Activated CD4-positive, alpha-beta memory T cell treated with anti-CD3 and anti-CD28 coated beads for 36 hours (primary cell): ENCODE measurements at regions not wholly inside any gene's neighbourhood (a gene's known extent, or its start where the extent isn't known, plus 50 kb on each side); places are given as distances from the start of the nearest gene placed in this dataset.
A peak's percentile ranks its signal among the peaks of the same experiment; 100 is the strongest.

ENCODE experiments used
- CTCF ChIA-PET: fragments of 350-600 bp; sonication (Branson Sonifier 250); formaldehyde crosslinking; loops from one replicate; lab custom pipeline; 2021; ENCODE audit warnings: antibody characterized with exemption, inconsistent platforms; lab: Charles Lee
- POLR2A ChIA-PET: fragments of 350-600 bp; sonication (Branson Sonifier 250); formaldehyde crosslinking; loops from one replicate; lab custom pipeline; 2021; ENCODE audit warnings: antibody characterized with exemption; lab: Charles Lee
- DNase-seq: peaks from one replicate; pipeline ENCODE4 v3.0.0-alpha.2; 2020
- H3K27ac Mint-ChIP-seq: one replicate; pipeline ENCODE4 v1.8.0; 2021; ENCODE audit warnings: mixed read lengths
- H3K27me3 Mint-ChIP-seq: one replicate; pipeline ENCODE4 v1.8.0; 2021; ENCODE audit warnings: mixed read lengths
- H3K36me3 Mint-ChIP-seq: one replicate; pipeline ENCODE4 v1.8.0; 2021; ENCODE audit warnings: mixed read lengths
- H3K4me1 Mint-ChIP-seq: one replicate; pipeline ENCODE4 v1.8.0; 2021; ENCODE audit warnings: low read depth, mixed read lengths
- H3K4me3 Mint-ChIP-seq: one replicate; pipeline ENCODE4 v1.8.0; 2021; ENCODE audit warnings: mild to moderate bottlenecking, mixed read lengths
- H3K9me3 Mint-ChIP-seq: one replicate; pipeline ENCODE4 v1.8.0; 2021; ENCODE audit warnings: mixed read lengths
- intact Hi-C: fragments of 100-400 bp; cut with micrococcal nuclease; formaldehyde crosslinking; loops from one replicate; pipeline ENCODE4 v1.15.1; 2023

- intact Hi-C loops, result no loop called here
- CTCF ChIA-PET, result no interaction called here
- no peaks in the 10 kb centered on the region for H3K27me3 Mint-ChIP-seq
- peaks cover 54% of the 10 kb centered on the region for H3K4me1 Mint-ChIP-seq
- no peaks in the 10 kb centered on the region for H3K36me3 Mint-ChIP-seq
- H3K9me3 Mint-ChIP-seq, result no peaks in the 10 kb centered on the region
- no peak overlapping the region for H3K4me3 Mint-ChIP-seq
- DNase-seq, result no peak
- H3K27ac Mint-ChIP-seq, result peak overlapping the region; percentile 9
- POLR2A ChIA-PET, result no interaction called here
Measured at GRCh38 chr2:136062066-136062837, 55.7 kb downstream of the CXCR4 start.

- ChIA-PET CTCF (interaction anchor here (1.8 kb wide), 1 partner anchor 178 kb away, joined by 5 read pairs; no protein-coding TSS in a partner anchor), POLR2A (no interaction called here)
- H3K4me1 Mint-ChIP-seq, result peaks cover 59% of the 10 kb centered on the region
- H3K36me3 Mint-ChIP-seq, result no peaks in the 10 kb centered on the region
- H3K4me3 Mint-ChIP-seq, result no peak overlapping the region
- H3K27me3 Mint-ChIP-seq, result no peaks in the 10 kb centered on the region
- intact Hi-C loops, result no loop called here
- H3K9me3 Mint-ChIP-seq, result no peaks in the 10 kb centered on the region
- DNase-seq, result no peak
- H3K27ac Mint-ChIP-seq, result no peak overlapping the region
Measured at GRCh38 chr2:136060416-136060815, 57.5 kb downstream of the CXCR4 start.

- POLR2A ChIA-PET, result interaction anchor here (5.6 kb wide), 1 partner anchor 75 kb away, joined by 44 read pairs; the partner anchor contains the start of gene DARS1
- Mint-ChIP-seq H3K36me3 (no peaks in the 10 kb centered on the region), H3K9me3 (no peaks in the 10 kb centered on the region), H3K4me3 (no peak overlapping the region), H3K27me3 (no peaks in the 10 kb centered on the region), H3K4me1 (peaks cover 63% of the 10 kb centered on the region), H3K27ac (no peak overlapping the region)
- intact Hi-C loops, result no loop called here
- CTCF ChIA-PET, result interaction anchor here (1.1 to 1.8 kb wide), 3 partner anchors 179 to 325 kb away, joined by 3 to 5 read pairs (median 5); no protein-coding TSS in a partner anchor
- no peak for DNase-seq
Measured at GRCh38 chr2:136059036-136059472, 58.9 kb downstream of the CXCR4 start.

- no peaks in the 10 kb centered on the region for H3K36me3 Mint-ChIP-seq
- no peak overlapping the region for H3K4me3 Mint-ChIP-seq
- peaks cover 65% of the 10 kb centered on the region for H3K4me1 Mint-ChIP-seq
- ChIA-PET CTCF (interaction anchor here (0.9 to 1.5 kb wide), 4 partner anchors 10 to 326 kb away, joined by 3 to 5 read pairs (median 3); no protein-coding TSS in a partner anchor), POLR2A (interaction anchor here (1.3 to 5.6 kb wide), 6 partner anchors 11 to 324 kb away, joined by 3 to 44 read pairs (median 12); partner anchors contain the start of gene DARS1)
- peak overlapping the region; percentile 98 for H3K27ac Mint-ChIP-seq
- no peaks in the 10 kb centered on the region for H3K9me3 Mint-ChIP-seq
- no peak for DNase-seq
- H3K27me3 Mint-ChIP-seq, result no peaks in the 10 kb centered on the region
- intact Hi-C loops, result no loop called here
Measured at GRCh38 chr2:136058262-136058661, 59.7 kb downstream of the CXCR4 start.

GRCh38 chr2:136057802-136058140 lies 60.2 kb downstream of the CXCR4 start:
- ChIA-PET CTCF (interaction anchor here (0.9 to 2.1 kb wide), 4 partner anchors 10 to 325 kb away, joined by 3 to 17 read pairs (median 3); no protein-coding TSS in a partner anchor), POLR2A (interaction anchor here (0.8 to 5.6 kb wide), 11 partner anchors 10 to 324 kb away, joined by 3 to 44 read pairs (median 4); partner anchors contain the start of gene DARS1)
- Mint-ChIP-seq H3K27ac (peak overlapping the region; percentile 98), H3K27me3 (no peaks in the 10 kb centered on the region), H3K4me3 (peak overlapping the region; percentile 13), H3K36me3 (no peaks in the 10 kb centered on the region), H3K4me1 (peaks cover 67% of the 10 kb centered on the region), H3K9me3 (no peaks in the 10 kb centered on the region)
- DNase-seq, result no peak
- intact Hi-C loops, result loop anchor here (1.0 to 2.0 kb wide), 10 partner anchors 8 to 318 kb away; partner anchors contain the start of gene DARS1

- no peaks in the 10 kb centered on the region for H3K27me3 Mint-ChIP-seq
- peak overlapping the region; percentile 30 for H3K4me3 Mint-ChIP-seq
- DNase-seq, result peak; percentile 65
- ChIA-PET POLR2A (interaction anchor here (0.8 to 5.6 kb wide), 16 partner anchors 10 to 325 kb away, joined by 3 to 44 read pairs (median 4); partner anchors contain the start of gene DARS1), CTCF (interaction anchor here (0.7 to 2.1 kb wide), 8 partner anchors 11 to 326 kb away, joined by 3 to 17 read pairs (median 3); no protein-coding TSS in a partner anchor)
- H3K9me3 Mint-ChIP-seq, result no peaks in the 10 kb centered on the region
- peaks cover 70% of the 10 kb centered on the region for H3K4me1 Mint-ChIP-seq
- peak overlapping the region; percentile 98 for H3K27ac Mint-ChIP-seq
- H3K36me3 Mint-ChIP-seq, result no peaks in the 10 kb centered on the region
- intact Hi-C loops, result loop anchor here (1.0 to 2.0 kb wide), 10 partner anchors 8 to 318 kb away; partner anchors contain the start of gene DARS1
Measured at GRCh38 chr2:136057023-136057801, 60.7 kb downstream of the CXCR4 start.

GRCh38 chr2:136055929-136056688 lies 61.8 kb downstream of the CXCR4 start:
- H3K4me3 Mint-ChIP-seq, result peak overlapping the region; percentile 38
- peak overlapping the region; percentile 98 for H3K27ac Mint-ChIP-seq
- DNase-seq, result peak; percentile 60

GRCh38 chr2:136054856-136055255 lies 63.1 kb downstream of the CXCR4 start:
- Mint-ChIP-seq H3K36me3 (no peaks in the 10 kb centered on the region), H3K4me3 (no peak overlapping the region), H3K27ac (peak overlapping the region; percentile 81), H3K27me3 (no peaks in the 10 kb centered on the region), H3K4me1 (peaks cover 86% of the 10 kb centered on the region), H3K9me3 (no peaks in the 10 kb centered on the region)
- no peak for DNase-seq
- intact Hi-C loops, result loop anchor here (5.0 kb wide), 2 partner anchors 307 to 1003 kb away; partner anchors contain the start of gene RAB3GAP1
- ChIA-PET POLR2A (interaction anchor here (0.6 to 5.6 kb wide), 2 partner anchors 70 to 184 kb away, joined by 3 to 44 read pairs; partner anchors contain the start of gene DARS1), CTCF (no interaction called here)

More at GRCh38 chr2:136055929-136056688, 61.8 kb downstream of the CXCR4 start:
- intact Hi-C loops, result loop anchor here (1.0 to 2.0 kb wide), 6 partner anchors 76 to 326 kb away; no protein-coding TSS in a partner anchor
- ChIA-PET POLR2A (interaction anchor here (0.7 to 5.6 kb wide), 15 partner anchors 11 to 328 kb away, joined by 3 to 44 read pairs (median 6); partner anchors contain the start of genes DARS1 and MCM6), CTCF (interaction anchor here (0.5 to 2.1 kb wide), 8 partner anchors 13 to 327 kb away, joined by 3 to 17 read pairs (median 3); no protein-coding TSS in a partner anchor)
- H3K36me3 Mint-ChIP-seq, result no peaks in the 10 kb centered on the region
- H3K4me1 Mint-ChIP-seq, result peaks cover 78% of the 10 kb centered on the region
- no peaks in the 10 kb centered on the region for H3K27me3 Mint-ChIP-seq
- H3K9me3 Mint-ChIP-seq, result no peaks in the 10 kb centered on the region

- peak; percentile 35 for DNase-seq
Measured at GRCh38 chr2:136052369-136053362, 65.3 kb downstream of the CXCR4 start.

More at GRCh38 chr2:136052369-136053362, 65.3 kb downstream of the CXCR4 start:
- H3K27me3 Mint-ChIP-seq, result no peaks in the 10 kb centered on the region
- peaks cover 86% of the 10 kb centered on the region for H3K4me1 Mint-ChIP-seq
- intact Hi-C loops, result loop anchor here (1.0 to 5.0 kb wide), 3 partner anchors 310 to 1000 kb away; partner anchors contain the start of gene RAB3GAP1
- POLR2A ChIA-PET, result interaction anchor here (0.7 to 2.6 kb wide), 12 partner anchors 46 to 332 kb away, joined by 3 to 10 read pairs (median 4); partner anchors contain the start of genes DARS1 and MCM6
- CTCF ChIA-PET, result interaction anchor here (0.7 to 2.0 kb wide), 5 partner anchors 81 to 329 kb away, joined by 3 to 9 read pairs (median 3); no protein-coding TSS in a partner anchor
- peak overlapping the region; percentile 99 for H3K27ac Mint-ChIP-seq
- H3K9me3 Mint-ChIP-seq, result no peaks in the 10 kb centered on the region
- peak overlapping the region; percentile 57 for H3K4me3 Mint-ChIP-seq
- H3K36me3 Mint-ChIP-seq, result no peaks in the 10 kb centered on the region
